ENCODE measurements at regions not wholly inside any gene's neighbourhood (a gene's known extent, or its start where the extent isn't known, plus 50 kb on each side); places are given as distances from the start of the nearest gene placed in this dataset.
"Not testable (repeated sequence)": the region's sequence is repeated elsewhere in the genome, so short reads cannot be mapped to it uniquely, and the experiment has no call there.

DNA sequence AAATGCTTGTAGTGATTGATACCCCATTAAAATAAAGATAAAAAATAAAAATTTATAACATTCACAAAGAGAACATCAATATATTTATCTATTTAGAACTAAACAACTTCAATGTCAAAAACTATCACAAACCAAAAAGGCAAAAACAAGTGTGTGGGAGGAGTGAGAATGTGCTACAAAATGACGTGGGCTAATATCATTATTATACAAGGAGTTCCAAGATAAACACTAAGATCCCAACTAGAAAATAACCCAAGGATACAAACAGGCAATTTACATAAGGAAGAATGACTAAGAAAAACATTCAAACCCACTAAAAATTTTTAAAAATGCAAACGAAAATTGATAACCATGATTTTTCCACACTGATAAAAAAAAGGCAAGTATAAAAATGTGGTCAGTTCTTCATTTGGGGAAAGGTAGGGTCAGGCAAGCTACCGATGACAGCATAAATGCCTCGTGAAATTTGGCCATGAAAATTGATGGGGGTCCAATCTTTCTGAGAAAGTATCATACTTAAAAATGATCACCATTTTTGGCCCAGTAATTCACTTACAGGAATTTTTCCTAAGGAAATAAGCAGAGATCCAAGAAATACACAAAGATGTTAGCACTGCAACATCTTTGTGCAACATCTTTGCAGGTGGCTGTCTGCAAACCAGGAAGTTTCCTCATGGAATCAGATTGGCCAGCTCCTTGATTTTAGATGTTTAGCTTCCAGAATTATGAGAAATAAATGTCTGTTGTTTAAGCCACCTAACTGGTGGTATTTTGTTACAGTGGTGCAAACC, 140.2 kb downstream of the TMEM200A start:
- H4K20me1 ChIP-seq (ENCODE audit: control insufficient read depth, extremely low read depth, insufficient read depth, low read length): no peaks in the 10 kb centered on the region
- no peaks in the 10 kb centered on the region for H3K79me2 ChIP-seq (ENCODE audit: control insufficient read depth, insufficient read depth, low read length)
- no peak overlapping the region for H2AFZ ChIP-seq (ENCODE audit: low read length)
- peak in 1 of 2 donors; percentile 37 for DNase-seq (ENCODE audit: low read depth in 2 of 2)
- H3K36me3 ChIP-seq (ENCODE audit: control insufficient read depth, insufficient read depth, low read length): no peaks in the 10 kb centered on the region
- H3K9ac ChIP-seq (ENCODE audit: insufficient read depth, low read length): no peak overlapping the region
- H3K4me3 ChIP-seq (replicated peaks in 1 of 4; ENCODE audit: control extremely low read depth in 1 of 4, insufficient read depth in 1 of 4, low read depth in 3 of 4, low read length in 4 of 4): no peak overlapping the region
- H3K4me1 ChIP-seq (ENCODE audit: control insufficient read depth, extremely low read depth, insufficient read depth, low read length): no peaks in the 10 kb centered on the region
- H3K27ac ChIP-seq (ENCODE audit: insufficient read depth, low read length): no peak overlapping the region
- TF ChIP-seq, protein P1, sequence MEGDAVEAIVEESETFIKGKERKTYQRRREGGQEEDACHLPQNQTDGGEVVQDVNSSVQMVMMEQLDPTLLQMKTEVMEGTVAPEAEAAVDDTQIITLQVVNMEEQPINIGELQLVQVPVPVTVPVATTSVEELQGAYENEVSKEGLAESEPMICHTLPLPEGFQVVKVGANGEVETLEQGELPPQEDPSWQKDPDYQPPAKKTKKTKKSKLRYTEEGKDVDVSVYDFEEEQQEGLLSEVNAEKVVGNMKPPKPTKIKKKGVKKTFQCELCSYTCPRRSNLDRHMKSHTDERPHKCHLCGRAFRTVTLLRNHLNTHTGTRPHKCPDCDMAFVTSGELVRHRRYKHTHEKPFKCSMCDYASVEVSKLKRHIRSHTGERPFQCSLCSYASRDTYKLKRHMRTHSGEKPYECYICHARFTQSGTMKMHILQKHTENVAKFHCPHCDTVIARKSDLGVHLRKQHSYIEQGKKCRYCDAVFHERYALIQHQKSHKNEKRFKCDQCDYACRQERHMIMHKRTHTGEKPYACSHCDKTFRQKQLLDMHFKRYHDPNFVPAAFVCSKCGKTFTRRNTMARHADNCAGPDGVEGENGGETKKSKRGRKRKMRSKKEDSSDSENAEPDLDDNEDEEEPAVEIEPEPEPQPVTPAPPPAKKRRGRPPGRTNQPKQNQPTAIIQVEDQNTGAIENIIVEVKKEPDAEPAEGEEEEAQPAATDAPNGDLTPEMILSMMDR (conservative IDR thresholded peaks at IDR 0.05 in 1 of 2, IDR thresholded peaks at IDR 0.05 in 1 of 2; ENCODE audit: low read depth in 1 of 2, low read length in 2 of 2): no peak
- no peak for TF ChIP-seq EZH2 (IDR thresholded peaks at IDR 0.05; ENCODE audit: low read length, missing control alignments)
- no peaks in the 10 kb centered on the region for H3K27me3 ChIP-seq (ENCODE audit: control insufficient read depth, insufficient read depth, low read length)
- H3K9me3 ChIP-seq (ENCODE audit: control insufficient read depth, insufficient read depth, low read depth, low read length): no peaks in the 10 kb centered on the region
- H3K4me2 ChIP-seq (ENCODE audit: extremely low read depth, insufficient read depth, low read length): no peak overlapping the region

DNA sequence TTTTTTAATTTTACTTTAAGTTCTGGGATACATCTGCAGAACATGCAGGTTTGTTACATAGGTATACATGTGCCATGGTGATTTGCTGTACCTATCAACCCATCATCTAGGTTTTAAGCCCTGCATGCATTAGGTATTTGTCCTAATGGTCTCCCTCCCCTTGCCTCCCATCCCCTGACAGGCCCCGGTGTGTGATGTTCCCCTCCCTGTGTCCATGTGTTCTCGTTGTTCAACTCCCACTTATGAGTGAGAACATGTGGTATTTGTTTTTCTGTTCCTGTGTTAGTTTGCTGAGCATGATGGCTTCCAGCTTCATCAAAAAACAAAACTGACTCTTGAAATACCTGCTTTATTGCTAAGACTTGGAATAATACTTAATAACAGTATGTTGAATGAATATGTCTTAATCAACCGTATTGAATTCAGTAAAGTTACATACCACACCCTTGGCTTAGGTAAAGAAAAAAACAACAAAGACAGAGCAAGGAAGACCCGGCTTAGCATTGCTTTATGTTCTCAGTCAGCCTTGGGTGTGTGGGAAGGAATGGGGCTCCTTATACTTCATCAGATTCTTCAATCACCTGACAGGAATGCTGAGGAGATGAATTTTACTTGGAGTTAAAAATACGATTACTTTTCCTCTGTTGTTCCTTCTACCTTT, 141.3 kb downstream of the TMEM200A start:
- not testable (repeated sequence) for H3K27ac ChIP-seq (ENCODE audit: insufficient read depth, low read length); H3K36me3 ChIP-seq (ENCODE audit: control insufficient read depth, insufficient read depth, low read length); H3K4me2 ChIP-seq (ENCODE audit: extremely low read depth, insufficient read depth, low read length); H3K9ac ChIP-seq (ENCODE audit: insufficient read depth, low read length); H3K4me1 ChIP-seq (ENCODE audit: control insufficient read depth, extremely low read depth, insufficient read depth, low read length); H4K20me1 ChIP-seq (ENCODE audit: control insufficient read depth, extremely low read depth, insufficient read depth, low read length); H3K79me2 ChIP-seq (ENCODE audit: control insufficient read depth, insufficient read depth, low read length); H3K4me3 ChIP-seq (replicated peaks in 1 of 4; ENCODE audit: control extremely low read depth in 1 of 4, insufficient read depth in 1 of 4, low read depth in 3 of 4, low read length in 4 of 4); H3K9me3 ChIP-seq (ENCODE audit: control insufficient read depth, insufficient read depth, low read depth, low read length); H3K27me3 ChIP-seq (ENCODE audit: control insufficient read depth, insufficient read depth, low read length)
- peak overlapping the region; percentile 38 for H2AFZ ChIP-seq (ENCODE audit: low read length)
- DNase-seq (ENCODE audit: low read depth in 2 of 2): peak in 1 of 2 donors; percentile 27

DNA sequence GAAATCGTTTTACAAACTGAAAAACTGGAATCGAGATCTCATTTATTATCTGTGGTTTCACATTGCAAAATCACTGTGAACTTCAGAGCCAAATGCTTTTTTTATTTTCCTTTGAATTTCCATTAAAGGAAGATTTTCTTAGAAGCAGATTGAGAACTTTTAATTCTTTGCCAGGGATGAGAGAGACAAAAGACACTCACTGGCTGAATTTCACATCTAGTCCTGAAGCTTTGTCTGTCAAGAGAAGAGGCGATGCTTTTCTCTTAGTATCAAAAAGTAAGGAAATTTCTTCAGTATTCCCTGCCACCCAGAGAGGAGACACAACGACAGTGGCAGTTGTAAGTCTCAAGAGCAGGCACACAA, 141.8 kb downstream of the TMEM200A start:
- Histone ChIP-seq H3K4me2 (ENCODE audit: extremely low read depth, insufficient read depth, low read length) (no peak overlapping the region), H3K27me3 (ENCODE audit: control insufficient read depth, insufficient read depth, low read length) (no peaks in the 10 kb centered on the region), H2AFZ (ENCODE audit: low read length) (no peak overlapping the region), H3K79me2 (ENCODE audit: control insufficient read depth, insufficient read depth, low read length) (no peaks in the 10 kb centered on the region), H3K27ac (ENCODE audit: insufficient read depth, low read length) (no peak overlapping the region), H3K9ac (ENCODE audit: insufficient read depth, low read length) (no peak overlapping the region), H4K20me1 (ENCODE audit: control insufficient read depth, extremely low read depth, insufficient read depth, low read length) (no peaks in the 10 kb centered on the region), H3K36me3 (ENCODE audit: control insufficient read depth, insufficient read depth, low read length) (no peaks in the 10 kb centered on the region), H3K4me1 (ENCODE audit: control insufficient read depth, extremely low read depth, insufficient read depth, low read length) (no peaks in the 10 kb centered on the region), H3K9me3 (ENCODE audit: control insufficient read depth, insufficient read depth, low read depth, low read length) (no peaks in the 10 kb centered on the region), H3K4me3 (replicated peaks in 1 of 4; ENCODE audit: control extremely low read depth in 1 of 4, insufficient read depth in 1 of 4, low read depth in 3 of 4, low read length in 4 of 4) (no peak overlapping the region)
- no peak for DNase-seq (ENCODE audit: low read depth in 2 of 2)
- TF ChIP-seq, protein P1 (conservative IDR thresholded peaks at IDR 0.05 in 1 of 2, IDR thresholded peaks at IDR 0.05 in 1 of 2; ENCODE audit: low read depth in 1 of 2, low read length in 2 of 2): no peak
- TF ChIP-seq EZH2 (IDR thresholded peaks at IDR 0.05; ENCODE audit: low read length, missing control alignments): no peak
